ENCODE measurements at regions not wholly inside any gene's neighbourhood (a gene's known extent, or its start where the extent isn't known, plus 50 kb on each side); places are given as distances from the start of the nearest gene placed in this dataset.

DNA sequence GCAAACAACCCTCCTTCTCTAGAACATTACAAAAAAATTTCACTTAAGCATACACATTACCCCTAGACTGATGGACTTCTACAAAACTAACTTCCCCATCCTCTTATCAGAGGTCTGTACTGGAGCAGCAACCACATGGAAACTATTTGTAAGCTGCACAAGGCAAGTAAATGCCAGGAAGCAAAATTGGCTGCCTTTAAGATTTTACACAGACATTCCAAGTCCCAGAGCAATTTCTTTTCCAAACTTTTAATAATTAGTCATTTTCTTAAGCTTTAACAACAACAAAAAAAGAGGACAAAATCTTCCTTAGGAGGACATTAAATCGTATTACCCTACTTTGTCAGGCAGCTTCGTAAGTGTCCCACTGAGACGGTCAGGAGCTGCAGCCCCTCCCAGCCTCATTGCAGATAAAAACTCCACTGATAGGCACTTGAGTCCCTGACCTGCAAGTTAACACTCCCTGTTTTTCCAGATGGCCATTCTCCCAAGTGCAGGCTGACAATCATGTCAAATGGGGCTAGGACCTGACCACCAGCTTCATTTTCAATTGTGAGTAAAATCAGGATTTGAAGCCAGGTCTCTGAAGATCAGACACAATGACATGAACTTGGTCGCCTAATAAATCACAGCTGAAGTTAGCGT, 680.1 kb downstream of the DIAPH3 start:
- no peak overlapping the region for H3K9ac ChIP-seq (ENCODE audit: low read length)
- no peak for DNase-seq
- no peak overlapping the region for H3K4me2 ChIP-seq (ENCODE audit: low read depth, low read length)
- H3K9me3 ChIP-seq (replicated peaks; ENCODE audit: insufficient read depth, low read length) = no peaks in the 10 kb centered on the region
- no peaks in the 10 kb centered on the region for H3K36me3 ChIP-seq (replicated peaks; ENCODE audit: insufficient read depth, low read length)
- H4K20me1 ChIP-seq (ENCODE audit: insufficient read depth, low read length) = no peaks in the 10 kb centered on the region
- no peak overlapping the region for H3K4me3 ChIP-seq (ENCODE audit: low read length)
- no peak overlapping the region for H3K27ac ChIP-seq (ENCODE audit: low read length)
- H3K27me3 ChIP-seq (replicated peaks; ENCODE audit: insufficient read depth, low read length) = no peaks in the 10 kb centered on the region
- H2AFZ ChIP-seq (ENCODE audit: low read length) = no peak overlapping the region
- H3K9me2 ChIP-seq (replicated peaks; ENCODE audit: insufficient read depth, low read length) = no peaks in the 10 kb centered on the region
- TF ChIP-seq, protein P1, sequence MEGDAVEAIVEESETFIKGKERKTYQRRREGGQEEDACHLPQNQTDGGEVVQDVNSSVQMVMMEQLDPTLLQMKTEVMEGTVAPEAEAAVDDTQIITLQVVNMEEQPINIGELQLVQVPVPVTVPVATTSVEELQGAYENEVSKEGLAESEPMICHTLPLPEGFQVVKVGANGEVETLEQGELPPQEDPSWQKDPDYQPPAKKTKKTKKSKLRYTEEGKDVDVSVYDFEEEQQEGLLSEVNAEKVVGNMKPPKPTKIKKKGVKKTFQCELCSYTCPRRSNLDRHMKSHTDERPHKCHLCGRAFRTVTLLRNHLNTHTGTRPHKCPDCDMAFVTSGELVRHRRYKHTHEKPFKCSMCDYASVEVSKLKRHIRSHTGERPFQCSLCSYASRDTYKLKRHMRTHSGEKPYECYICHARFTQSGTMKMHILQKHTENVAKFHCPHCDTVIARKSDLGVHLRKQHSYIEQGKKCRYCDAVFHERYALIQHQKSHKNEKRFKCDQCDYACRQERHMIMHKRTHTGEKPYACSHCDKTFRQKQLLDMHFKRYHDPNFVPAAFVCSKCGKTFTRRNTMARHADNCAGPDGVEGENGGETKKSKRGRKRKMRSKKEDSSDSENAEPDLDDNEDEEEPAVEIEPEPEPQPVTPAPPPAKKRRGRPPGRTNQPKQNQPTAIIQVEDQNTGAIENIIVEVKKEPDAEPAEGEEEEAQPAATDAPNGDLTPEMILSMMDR (IDR thresholded peaks at IDR 0.05; ENCODE audit: low read length) = no peak
- no peak for TF ChIP-seq EZH2 (optimal IDR thresholded peaks at IDR 0.05; ENCODE audit: low read depth, low read length)
- no peak for TF ChIP-seq EZH2phosphoT487 (IDR thresholded peaks at IDR 0.05; ENCODE audit: low read length)
- no peaks in the 10 kb centered on the region for H3K4me1 ChIP-seq (ENCODE audit: low read length)
- H3K79me2 ChIP-seq (ENCODE audit: low read length) = no peaks in the 10 kb centered on the region
- no peaks in the 10 kb centered on the region for H3F3A ChIP-seq (ENCODE audit: insufficient read depth, low read length)

DNA sequence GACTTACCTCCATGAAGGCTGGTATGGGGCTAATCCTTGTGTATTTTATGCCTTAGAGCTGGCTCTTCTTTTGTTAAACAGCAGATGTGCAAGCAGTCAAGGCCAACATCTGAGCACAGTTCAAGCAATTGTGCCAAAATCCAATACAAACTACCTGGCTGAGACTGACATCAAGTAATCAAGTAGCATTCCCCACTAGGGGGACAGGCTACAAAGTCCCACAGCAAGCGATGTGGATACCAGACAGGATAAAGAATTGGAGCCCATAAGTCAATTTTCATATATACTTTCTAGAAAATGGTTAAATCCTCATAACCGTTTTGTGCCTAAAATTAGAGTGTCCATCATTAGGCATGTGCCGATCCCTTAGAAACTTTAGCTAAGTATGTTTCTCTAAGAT, 675.8 kb downstream of the DIAPH3 start:
- Histone ChIP-seq H2AFZ (ENCODE audit: low read length) (no peak overlapping the region), H3K9me3 (replicated peaks; ENCODE audit: insufficient read depth, low read length) (no peaks in the 10 kb centered on the region), H3K9me2 (replicated peaks; ENCODE audit: insufficient read depth, low read length) (no peaks in the 10 kb centered on the region), H3K9ac (ENCODE audit: low read length) (no peak overlapping the region), H3K27ac (ENCODE audit: low read length) (no peak overlapping the region), H4K20me1 (ENCODE audit: insufficient read depth, low read length) (no peaks in the 10 kb centered on the region), H3K4me2 (ENCODE audit: low read depth, low read length) (no peak overlapping the region), H3K36me3 (replicated peaks; ENCODE audit: insufficient read depth, low read length) (no peaks in the 10 kb centered on the region), H3K4me3 (ENCODE audit: low read length) (no peak overlapping the region), H3K4me1 (ENCODE audit: low read length) (no peaks in the 10 kb centered on the region), H3K27me3 (replicated peaks; ENCODE audit: insufficient read depth, low read length) (no peaks in the 10 kb centered on the region), H3K79me2 (ENCODE audit: low read length) (no peaks in the 10 kb centered on the region), H3F3A (ENCODE audit: insufficient read depth, low read length) (no peaks in the 10 kb centered on the region)
- no peak for DNase-seq
- TF ChIP-seq, protein P1 (IDR thresholded peaks at IDR 0.05; ENCODE audit: low read length) = no peak
- TF ChIP-seq EZH2 (optimal IDR thresholded peaks at IDR 0.05; ENCODE audit: low read depth, low read length) (no peak), EZH2phosphoT487 (IDR thresholded peaks at IDR 0.05; ENCODE audit: low read length) (no peak)

DNA sequence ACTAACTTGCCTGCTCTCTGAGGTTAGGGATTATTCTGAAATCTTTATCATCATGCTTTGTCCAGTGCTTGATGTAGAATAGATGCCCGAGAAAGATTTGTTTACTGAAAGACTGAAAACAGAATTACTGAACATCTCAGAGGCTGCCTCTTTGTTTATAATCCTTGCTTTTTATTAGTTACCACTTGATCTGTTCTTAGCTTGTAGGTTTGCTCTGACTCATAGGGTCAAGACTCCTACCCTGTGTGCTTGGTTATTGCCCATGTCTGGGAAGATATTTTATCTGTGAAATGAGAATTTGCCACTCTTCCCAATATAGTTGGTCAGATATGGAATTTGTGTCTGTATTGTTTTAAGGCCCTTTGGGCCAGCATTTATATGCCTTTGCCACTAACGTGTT, 675.3 kb downstream of the DIAPH3 start:
- no peak for TF ChIP-seq EZH2 (optimal IDR thresholded peaks at IDR 0.05; ENCODE audit: low read depth, low read length)
- TF ChIP-seq, protein P1 (IDR thresholded peaks at IDR 0.05; ENCODE audit: low read length) = no peak
- no peak for TF ChIP-seq EZH2phosphoT487 (IDR thresholded peaks at IDR 0.05; ENCODE audit: low read length)

More for the DNA sequence above, 675.3 kb downstream of the DIAPH3 start:
- H3K27me3 ChIP-seq (replicated peaks; ENCODE audit: insufficient read depth, low read length) = no peaks in the 10 kb centered on the region
- no peaks in the 10 kb centered on the region for H3K36me3 ChIP-seq (replicated peaks; ENCODE audit: insufficient read depth, low read length)
- H3K9me3 ChIP-seq (replicated peaks; ENCODE audit: insufficient read depth, low read length) = no peaks in the 10 kb centered on the region
- no peaks in the 10 kb centered on the region for H3K9me2 ChIP-seq (replicated peaks; ENCODE audit: insufficient read depth, low read length)
- H2AFZ ChIP-seq (ENCODE audit: low read length) = no peak overlapping the region
- no peak for DNase-seq
- no peak overlapping the region for H3K4me3 ChIP-seq (ENCODE audit: low read length)
- H3K4me1 ChIP-seq (ENCODE audit: low read length) = no peaks in the 10 kb centered on the region
- H3F3A ChIP-seq (ENCODE audit: insufficient read depth, low read length) = no peaks in the 10 kb centered on the region
- no peak overlapping the region for H3K27ac ChIP-seq (ENCODE audit: low read length)
- H3K4me2 ChIP-seq (ENCODE audit: low read depth, low read length) = no peak overlapping the region
- no peaks in the 10 kb centered on the region for H3K79me2 ChIP-seq (ENCODE audit: low read length)
- no peaks in the 10 kb centered on the region for H4K20me1 ChIP-seq (ENCODE audit: insufficient read depth, low read length)
- no peak overlapping the region for H3K9ac ChIP-seq (ENCODE audit: low read length)
